ENCODE measurements at regions not wholly inside any gene's neighbourhood (a gene's known extent, or its start where the extent isn't known, plus 50 kb on each side); places are given as distances from the start of the nearest gene placed in this dataset.

GRCh38 chr10:111747751-111748150, 435.8 kb downstream of the GPAM start:
- TF ChIP-seq MAFK (IDR thresholded peaks at IDR 0.05; ENCODE audit: low read depth, low read length) (no peak), TCF12 (IDR thresholded peaks at IDR 0.05; ENCODE audit: low read depth, low read length) (no peak), SIRT6 (IDR thresholded peaks at IDR 0.05; ENCODE audit: low read length) (no peak)

All from H1 (cell line).